ENCODE measurements at regions not wholly inside any gene's neighbourhood (a gene's known extent, or its start where the extent isn't known, plus 50 kb on each side); places are given as distances from the start of the nearest gene placed in this dataset.

DNA sequence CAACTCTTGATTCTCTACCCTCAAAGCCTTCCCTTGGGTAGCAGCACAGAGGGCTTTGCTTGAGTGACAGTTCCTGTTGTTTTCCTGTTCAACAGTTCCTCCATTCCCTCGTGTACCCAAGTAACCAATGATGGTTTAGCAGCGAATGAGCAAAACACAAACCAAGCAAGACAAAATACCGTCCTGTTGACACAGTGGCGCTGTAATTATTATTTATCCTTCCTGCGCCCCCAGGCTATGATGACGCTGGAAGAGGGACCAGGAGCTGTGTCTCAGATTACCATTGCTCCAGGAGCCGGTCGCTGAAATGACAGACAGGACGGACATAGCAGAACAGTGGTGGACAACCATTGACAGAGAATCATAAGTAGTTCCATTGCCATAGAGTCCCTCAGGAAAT lies 154.8 kb downstream of the GADD45G start:
- no peaks in the 10 kb centered on the region for H3K4me1 ChIP-seq (replicated peaks in 1 of 4; ENCODE audit: control insufficient read depth in 3 of 4, insufficient read depth in 4 of 4, low read length in 3 of 4)
- H2BK12ac ChIP-seq (ENCODE audit: low read depth, low read length): no peak overlapping the region
- no peaks in the 10 kb centered on the region for H4K20me1 ChIP-seq (replicated peaks in 1 of 2; ENCODE audit: control insufficient read depth in 1 of 2, insufficient read depth in 2 of 2, low read length in 2 of 2)
- H3K27me3 ChIP-seq (replicated peaks in 1 of 4; ENCODE audit: control insufficient read depth in 3 of 4, extremely low read depth in 1 of 4, insufficient read depth in 3 of 4, low read length in 3 of 4): no peaks in the 10 kb centered on the region
- H4K91ac ChIP-seq (replicated peaks; ENCODE audit: insufficient read length, low read length): no peak overlapping the region
- no peak overlapping the region for H3K27ac ChIP-seq (ENCODE audit: low read depth, low read length)
- H2BK20ac ChIP-seq (ENCODE audit: low read length): no peak overlapping the region
- H3K4ac ChIP-seq (replicated peaks; ENCODE audit: insufficient read length, low read depth, low read length): no peak overlapping the region
- no peaks in the 10 kb centered on the region for H3K23me2 ChIP-seq (ENCODE audit: low read depth, low read length)
- WGBS, 2 experiments (ENCODE audit: extremely low coverage in 1 of 2, insufficient coverage in 1 of 2, insufficient read length in 1 of 2, insufficient replicate concordance in 2 of 2, low coverage in 1 of 2, low lambda C conversion rate in 2 of 2, missing lambda C conversion rate in 1 of 2): 89% methylated on average over 9 of the region's 9 CpGs; no CpG with 5 or more reads in 1 of the 2 experiments
- FAIRE-seq (no peak), DNase-seq (ENCODE audit: low read depth in 1 of 2, low spot score in 2 of 2) (no peak)
- no peak overlapping the region for H4K8ac ChIP-seq (ENCODE audit: extremely low read depth, insufficient read depth, low read length)
- no peak overlapping the region for H3K56ac ChIP-seq (replicated peaks; ENCODE audit: insufficient read length, low read depth, low read length)
- no peaks in the 10 kb centered on the region for H3K36me3 ChIP-seq (ENCODE audit: control insufficient read depth in 2 of 4, insufficient read depth in 4 of 4, low read length in 3 of 4)
- H3K9me3 ChIP-seq (ENCODE audit: insufficient read depth in 2 of 2, low read depth in 1 of 2, low read length in 1 of 2): no peaks in the 10 kb centered on the region
- no peak overlapping the region for H2BK15ac ChIP-seq (ENCODE audit: low read length)
- no peak overlapping the region for H2AFZ ChIP-seq (ENCODE audit: low read length)
- no peaks in the 10 kb centered on the region for H3K79me1 ChIP-seq (ENCODE audit: low read depth, low read length)
- H3K4me2 ChIP-seq (ENCODE audit: insufficient read depth in 1 of 2, low read depth in 2 of 2, low read length in 2 of 2): no peak overlapping the region
- H3K23ac ChIP-seq (ENCODE audit: insufficient read length): no peak overlapping the region
- H3K79me2 ChIP-seq (ENCODE audit: control insufficient read depth in 1 of 2, insufficient read depth in 2 of 2, low read length in 2 of 2): no peaks in the 10 kb centered on the region
- H2AK5ac ChIP-seq (ENCODE audit: low read depth, low read length): no peak overlapping the region
- H2BK5ac ChIP-seq (ENCODE audit: low read depth, low read length): no peak overlapping the region
- no peak overlapping the region for H2BK120ac ChIP-seq (replicated peaks; ENCODE audit: low read depth, low read length)
- ChIA-PET POLR2A (ENCODE audit: partially characterized antibody) (no interaction called here), CTCF (ENCODE audit: partially characterized antibody) (interaction anchor here (0.9 to 2.3 kb wide), 3 partner anchors 109 to 340 kb away, joined by 3 to 5 read pairs (median 3); no protein-coding TSS in a partner anchor)
- H3K9ac ChIP-seq (replicated peaks in 1 of 4; ENCODE audit: extremely low read depth in 1 of 4, low read depth in 3 of 4, low read length in 3 of 4): no peak overlapping the region
- H3K14ac ChIP-seq (ENCODE audit: insufficient read length): no peak overlapping the region
- no peak overlapping the region for H4K5ac ChIP-seq (ENCODE audit: insufficient read length, low read depth, low read length)
- H3K4me3 ChIP-seq (ENCODE audit: extremely low read depth in 1 of 4, insufficient read depth in 2 of 4, low read depth in 3 of 4, low read length in 4 of 4): no peak overlapping the region
- H3K18ac ChIP-seq (ENCODE audit: extremely low read depth, low read length): no peak overlapping the region
- no peak for TF ChIP-seq HDAC6 (IDR thresholded peaks at IDR 0.05; ENCODE audit: low read depth, low read length)
- TF ChIP-seq SUZ12 (IDR thresholded peaks at IDR 0.05; ENCODE audit: low read length): no peak
- TF ChIP-seq CBX5 (IDR thresholded peaks at IDR 0.05; ENCODE audit: low read depth, low read length): no peak
- TF ChIP-seq HDAC2 (IDR thresholded peaks at IDR 0.05; ENCODE audit: borderline replicate concordance in 1 of 2, low read depth in 2 of 2, low read length in 2 of 2): no peak
- no peak for TF ChIP-seq BRCA1 (IDR thresholded peaks at IDR 0.05; ENCODE audit: low read depth, low read length)
- TF ChIP-seq GTF2F1 (IDR thresholded peaks at IDR 0.05; ENCODE audit: borderline replicate concordance, low read depth, low read length): no peak
- TF ChIP-seq ASH2L (IDR thresholded peaks at IDR 0.05; ENCODE audit: low read length): no peak
- TF ChIP-seq TEAD4 (IDR thresholded peaks at IDR 0.05; ENCODE audit: low read depth, low read length): no peak

Measured in H1 (cell line).